NCI-H1092 treated with DMSO at 0.1 percent for 48 hours (cell line): ENCODE measurements at regions not wholly inside any gene's neighbourhood (a gene's known extent, or its start where the extent isn't known, plus 50 kb on each side); places are given as distances from the start of the nearest gene placed in this dataset.
"Not testable (repeated sequence)": the region's sequence is repeated elsewhere in the genome, so short reads cannot be mapped to it uniquely, and the experiment has no call there.

ENCODE experiments used
- DNase-seq: peaks from one replicate; lab custom pipeline; 2025; lab: John Stamatoyannopoulos, UW

- no peak for DNase-seq
Measured at GRCh38 chr15:62412686-62413085, 247.6 kb upstream of the C2CD4B start.

- DNase-seq: no peak
Measured at GRCh38 chr15:62413153-62413552, 248.1 kb upstream of the C2CD4B start.

- DNase-seq: no peak
Measured at GRCh38 chr15:62413786-62414185, 248.7 kb upstream of the C2CD4B start.

- no peak for DNase-seq
Measured at GRCh38 chr15:62415498-62415897, 250.4 kb upstream of the C2CD4B start.

GRCh38 chr15:62416526-62416925 lies 251.4 kb upstream of the C2CD4B start:
- no peak for DNase-seq

GRCh38 chr15:62417439-62417838 lies 252.4 kb upstream of the C2CD4B start:
- DNase-seq: no peak

- DNase-seq: not testable (repeated sequence)
Measured at GRCh38 chr15:62418496-62418895, 253.4 kb upstream of the C2CD4B start.

- DNase-seq: no peak
Measured at GRCh38 chr15:62419192-62419591, 254.1 kb upstream of the C2CD4B start.

- not testable (repeated sequence) for DNase-seq
Measured at GRCh38 chr15:62420371-62420770, 255.3 kb upstream of the C2CD4B start.

- no peak for DNase-seq
Measured at GRCh38 chr15:62421289-62421688, 256.2 kb upstream of the C2CD4B start.

- DNase-seq: no peak
Measured at GRCh38 chr15:62426387-62426956, 261.4 kb upstream of the C2CD4B start.

GRCh38 chr15:62428259-62428658 lies 263.2 kb upstream of the C2CD4B start:
- no peak for DNase-seq

GRCh38 chr15:62428851-62429598 lies 263.9 kb upstream of the C2CD4B start:
- no peak for DNase-seq

GRCh38 chr15:62430056-62430455 lies 265.0 kb upstream of the C2CD4B start:
- DNase-seq: no peak

GRCh38 chr15:62430552-62430951 lies 265.5 kb upstream of the C2CD4B start:
- no peak for DNase-seq

- DNase-seq: no peak
Measured at GRCh38 chr15:62431008-62431797, 266.1 kb upstream of the C2CD4B start.

GRCh38 chr15:62431817-62432216 lies 266.7 kb upstream of the C2CD4B start:
- no peak for DNase-seq

GRCh38 chr15:62432702-62433398 lies 267.8 kb upstream of the C2CD4B start:
- DNase-seq: no peak

GRCh38 chr15:62436235-62436634 lies 271.1 kb upstream of the C2CD4B start:
- DNase-seq: no peak

- DNase-seq: no peak
Measured at GRCh38 chr15:62437753-62438152, 272.7 kb upstream of the C2CD4B start.

GRCh38 chr15:62439543-62440016 lies 274.5 kb upstream of the C2CD4B start:
- DNase-seq: no peak

GRCh38 chr15:62440362-62441105 lies 275.4 kb upstream of the C2CD4B start:
- DNase-seq: no peak
